Rectal smooth muscle tissue (tissue), 1 donor: ENCODE measurements at regions not wholly inside any gene's neighbourhood (a gene's known extent, or its start where the extent isn't known, plus 50 kb on each side); places are given as distances from the start of the nearest gene placed in this dataset.
"Not testable (repeated sequence)": the region's sequence is repeated elsewhere in the genome, so short reads cannot be mapped to it uniquely, and the experiment has no call there.

Experiments used
- H3K27ac ChIP-seq: one replicate; pipeline ENCODE4 v1.7.0; 2013; ENCODE audit warnings: low read depth, low read length, inconsistent platforms
- H3K27me3 ChIP-seq: one replicate; pipeline ENCODE4 v1.7.0; 2013; ENCODE audit warnings: low read length; ENCODE audit not compliant: control insufficient read depth, insufficient read depth
- H3K36me3 ChIP-seq: one replicate; pipeline ENCODE4 v1.7.0; 2013; ENCODE audit warnings: low read length; ENCODE audit not compliant: control insufficient read depth, insufficient read depth
- H3K4me1 ChIP-seq: one replicate; pipeline ENCODE4 v1.7.0; 2013; ENCODE audit warnings: low read length; ENCODE audit not compliant: control insufficient read depth, insufficient read depth
- H3K4me3 ChIP-seq: one replicate; pipeline ENCODE4 v1.7.0; 2013; ENCODE audit warnings: low read length
- H3K9ac ChIP-seq: one replicate; pipeline ENCODE4 v1.7.0; 2013; ENCODE audit warnings: low read length

DNA sequence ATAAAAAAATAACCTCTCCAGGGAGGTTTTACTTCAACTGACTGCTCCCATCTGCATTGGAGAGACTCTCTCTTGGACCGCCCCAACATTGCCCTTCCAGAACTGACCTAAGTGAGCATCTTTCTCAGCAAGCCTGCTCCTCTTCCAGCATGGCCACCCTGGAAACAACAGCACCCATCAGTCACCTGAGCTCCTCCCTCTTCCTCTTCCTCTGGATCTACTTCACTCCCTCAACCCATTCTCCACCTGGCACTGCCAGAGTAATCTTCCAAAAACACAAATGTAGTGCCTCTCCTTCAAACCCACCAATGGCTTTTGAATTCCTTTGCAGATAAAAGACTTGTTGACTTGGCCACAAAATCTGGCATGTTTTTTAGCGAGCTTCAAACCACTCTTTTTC, 128.8 kb upstream of the NR2F2 start:
- H3K9ac ChIP-seq: no peak overlapping the region
- H3K4me3 ChIP-seq: no peak overlapping the region
- H3K4me1 ChIP-seq: no peaks in the 10 kb centered on the region
- H3K27me3 ChIP-seq: no peaks in the 10 kb centered on the region
- H3K36me3 ChIP-seq: no peaks in the 10 kb centered on the region
- H3K27ac ChIP-seq: no peak overlapping the region

DNA sequence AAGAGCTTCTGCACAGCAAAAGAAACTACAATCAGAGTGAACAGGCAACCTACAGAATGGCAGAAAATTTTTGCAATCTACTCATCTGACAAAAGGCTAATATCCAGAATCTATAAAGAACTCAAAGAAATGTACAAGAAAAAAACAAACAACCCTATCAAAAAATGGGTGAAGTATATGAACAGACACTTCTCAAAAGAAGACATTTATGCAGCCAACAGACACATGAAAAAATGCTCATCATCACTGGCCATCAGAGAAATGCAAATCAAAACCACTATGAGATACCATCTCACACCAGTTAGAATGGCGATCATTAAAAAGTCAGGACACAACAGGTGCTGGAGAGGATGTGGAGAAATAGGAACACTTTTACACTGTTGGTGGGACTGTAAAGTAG, 124.9 kb upstream of the NR2F2 start:
- not testable (repeated sequence) for H3K36me3 ChIP-seq, H3K9ac ChIP-seq, H3K27ac ChIP-seq, H3K27me3 ChIP-seq, H3K4me3 ChIP-seq, H3K4me1 ChIP-seq

DNA sequence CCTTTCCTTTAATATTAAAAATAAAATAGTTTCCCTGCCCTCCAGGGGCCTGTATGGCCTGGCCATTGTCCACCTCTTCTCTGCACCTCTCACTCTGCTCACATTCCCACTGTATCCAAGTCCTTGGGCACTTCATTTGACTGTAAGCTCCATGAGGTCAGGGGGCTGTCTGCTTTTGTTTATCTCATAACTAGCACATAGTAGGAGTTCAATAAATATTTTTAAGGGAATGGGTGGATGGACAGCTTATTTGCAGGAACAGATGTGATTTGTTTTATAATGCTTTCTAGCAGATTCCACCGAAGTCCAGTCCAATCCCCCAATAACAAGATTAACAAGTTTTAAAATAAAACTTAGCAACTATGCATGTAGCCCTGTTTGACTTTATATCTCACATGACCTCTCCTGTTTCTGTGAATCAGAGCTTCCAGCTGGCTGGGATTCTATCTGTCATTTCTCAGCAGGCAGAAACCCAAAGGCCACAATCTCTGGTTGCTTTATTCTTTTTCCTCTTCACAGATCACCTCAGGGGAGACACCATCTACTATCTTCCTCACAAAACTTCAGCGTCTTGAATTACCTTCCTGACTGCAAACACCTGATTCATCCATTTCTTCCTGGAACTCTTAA, 123.0 kb upstream of the NR2F2 start:
- Histone ChIP-seq H3K9ac (no peak overlapping the region), H3K4me3 (no peak overlapping the region), H3K4me1 (no peaks in the 10 kb centered on the region), H3K27ac (no peak overlapping the region), H3K36me3 (no peaks in the 10 kb centered on the region), H3K27me3 (no peaks in the 10 kb centered on the region)

DNA sequence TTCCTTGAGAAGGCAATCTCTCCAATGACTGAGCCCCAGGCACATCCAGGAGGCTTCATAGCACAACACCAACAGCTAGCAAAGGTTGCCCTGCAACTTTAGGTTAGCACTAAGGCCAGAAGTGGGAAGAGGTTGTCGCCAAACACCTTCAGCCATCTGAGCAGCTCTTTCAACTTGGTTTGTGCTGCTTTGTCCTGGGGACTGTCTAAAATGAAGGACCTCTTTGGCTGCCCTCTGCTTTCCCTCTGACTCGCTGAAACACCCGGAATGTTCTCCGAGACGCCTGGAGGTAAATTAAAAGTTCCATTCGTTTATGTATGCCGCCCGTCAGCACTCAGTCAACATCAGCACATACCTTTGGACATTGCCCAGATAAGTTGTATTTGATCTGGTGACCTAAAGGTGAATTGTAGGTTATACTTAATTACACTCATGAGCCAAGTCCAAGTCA, 121.2 kb upstream of the NR2F2 start:
- H3K27me3 ChIP-seq: no peaks in the 10 kb centered on the region
- no peaks in the 10 kb centered on the region for H3K36me3 ChIP-seq
- H3K4me3 ChIP-seq: no peak overlapping the region
- H3K27ac ChIP-seq: no peak overlapping the region
- H3K4me1 ChIP-seq: no peaks in the 10 kb centered on the region
- H3K9ac ChIP-seq: no peak overlapping the region

DNA sequence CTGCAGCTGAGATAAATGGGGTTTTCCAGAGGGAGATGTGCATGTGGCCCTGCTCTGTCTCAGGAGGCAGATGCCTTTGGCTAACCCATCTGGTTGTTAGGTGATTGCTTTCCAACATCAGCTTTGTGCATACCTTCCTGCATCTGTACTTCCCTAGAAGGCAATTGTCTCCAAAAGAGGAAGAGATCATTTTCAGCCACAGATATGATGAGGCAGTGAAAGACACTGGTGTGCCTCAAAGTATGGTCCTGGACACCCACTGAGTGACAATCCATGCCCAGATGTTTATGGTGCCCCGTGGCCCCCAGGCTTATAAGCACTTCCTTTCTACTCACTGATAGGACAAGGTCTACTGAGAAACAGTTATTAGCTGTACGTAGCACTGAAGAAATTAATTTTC, 117.5 kb upstream of the NR2F2 start:
- Histone ChIP-seq H3K27ac (no peak overlapping the region), H3K9ac (no peak overlapping the region), H3K4me1 (no peaks in the 10 kb centered on the region), H3K27me3 (no peaks in the 10 kb centered on the region), H3K36me3 (no peaks in the 10 kb centered on the region), H3K4me3 (no peak overlapping the region)

DNA sequence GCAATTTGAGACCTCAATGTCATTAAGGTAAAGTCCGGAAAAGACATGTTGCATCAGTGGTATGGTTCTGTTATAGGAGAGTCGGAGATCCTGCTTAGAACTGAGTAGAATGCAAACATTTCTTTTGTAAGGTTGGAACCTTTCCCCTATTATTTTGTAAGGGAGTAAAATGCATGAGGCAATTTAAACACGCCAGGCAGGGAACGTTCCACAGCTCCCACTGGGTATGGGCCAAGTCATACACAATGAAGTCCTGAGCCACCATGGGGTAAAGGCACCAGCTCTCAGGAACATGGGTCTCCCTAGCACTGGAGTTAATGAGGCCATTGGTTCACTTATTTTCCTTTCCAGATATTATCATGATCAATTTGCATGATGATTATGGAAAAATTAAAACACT, 116.6 kb upstream of the NR2F2 start:
- H3K27ac ChIP-seq: no peak overlapping the region
- H3K4me1 ChIP-seq: no peaks in the 10 kb centered on the region
- no peak overlapping the region for H3K9ac ChIP-seq
- no peak overlapping the region for H3K4me3 ChIP-seq
- no peaks in the 10 kb centered on the region for H3K36me3 ChIP-seq
- no peaks in the 10 kb centered on the region for H3K27me3 ChIP-seq

DNA sequence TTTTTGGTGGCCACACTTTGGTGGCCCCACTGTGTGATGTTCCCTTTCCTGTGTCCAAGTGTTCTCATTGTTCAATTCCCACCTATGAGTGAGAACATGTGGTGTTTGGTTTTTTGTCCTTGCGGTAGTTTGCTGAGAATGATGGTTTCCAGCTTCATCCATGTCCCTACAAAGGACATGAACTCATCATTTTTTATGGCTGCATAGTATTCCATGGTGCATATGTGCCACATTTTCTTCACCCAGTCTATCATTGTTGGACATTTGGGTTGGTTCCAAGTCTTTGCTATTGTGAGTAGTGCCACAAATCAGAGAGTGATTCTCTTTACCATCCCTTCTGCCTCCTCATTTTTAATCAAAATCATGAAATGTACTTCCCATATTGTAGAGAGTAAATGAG, 114.0 kb upstream of the NR2F2 start:
- H3K9ac ChIP-seq, H3K27ac ChIP-seq, H3K36me3 ChIP-seq, H3K4me1 ChIP-seq, H3K4me3 ChIP-seq, H3K27me3 ChIP-seq: not testable (repeated sequence)

DNA sequence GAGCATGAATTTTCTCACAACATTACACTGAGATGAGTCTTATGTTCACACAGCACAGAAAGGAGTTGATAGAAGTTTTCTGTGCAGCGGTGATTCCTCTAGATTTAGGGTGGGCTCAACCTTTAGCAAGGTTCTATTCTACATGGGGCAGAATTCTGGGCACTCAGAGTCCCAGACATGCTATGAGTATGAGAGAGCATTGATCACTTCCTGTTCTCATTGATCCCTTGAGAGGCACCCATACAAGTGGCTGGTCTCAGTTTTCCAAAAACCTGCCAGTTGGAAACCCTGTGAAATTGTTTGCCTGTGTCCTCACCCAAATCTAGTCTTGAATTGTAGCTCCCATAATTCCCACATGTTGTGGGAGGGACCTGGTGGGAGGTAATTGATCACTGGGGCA, 112.5 kb upstream of the NR2F2 start:
- H3K9ac ChIP-seq: no peak overlapping the region
- no peaks in the 10 kb centered on the region for H3K36me3 ChIP-seq
- H3K4me1 ChIP-seq: no peaks in the 10 kb centered on the region
- H3K27ac ChIP-seq: no peak overlapping the region
- no peaks in the 10 kb centered on the region for H3K27me3 ChIP-seq
- H3K4me3 ChIP-seq: no peak overlapping the region

DNA sequence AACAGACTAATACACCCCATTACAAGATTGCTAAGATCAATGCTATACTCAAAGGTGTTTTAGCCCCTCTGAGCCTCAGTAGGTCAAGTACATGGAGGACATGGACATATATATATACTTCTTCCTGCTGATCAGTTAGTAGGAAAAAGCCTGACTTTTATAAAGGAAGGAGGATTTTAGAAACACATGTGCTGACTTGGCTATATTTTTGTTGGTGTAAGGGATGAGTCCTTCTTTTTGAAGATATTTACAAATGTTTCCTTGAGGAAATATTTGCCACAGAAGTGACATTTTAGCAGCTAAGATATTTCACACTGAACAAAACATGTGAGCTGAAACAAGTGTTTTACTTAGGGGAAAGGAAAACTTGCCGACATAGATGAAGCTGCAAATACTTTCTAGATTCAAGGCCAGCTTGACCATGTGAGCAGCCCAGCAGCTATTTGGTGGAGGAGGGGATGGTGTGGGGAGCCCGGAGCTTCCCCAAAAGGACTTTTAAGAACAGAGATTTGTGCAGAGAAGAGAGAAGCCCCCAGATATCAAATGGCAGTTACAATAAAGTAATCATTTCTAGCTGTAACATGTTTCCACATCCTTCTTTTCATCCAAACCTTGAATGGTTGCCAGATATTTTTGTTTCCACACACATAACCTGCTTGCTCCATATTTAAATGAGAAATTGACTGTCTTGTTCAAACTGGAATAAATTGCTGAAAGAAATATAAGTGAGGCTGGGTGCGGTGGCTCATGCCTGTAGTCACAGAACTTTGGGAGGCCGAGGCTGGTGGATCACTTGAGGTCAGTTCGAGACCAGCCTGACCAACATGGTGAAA, 111.7 kb upstream of the NR2F2 start:
- no peaks in the 10 kb centered on the region for H3K36me3 ChIP-seq
- no peak overlapping the region for H3K27ac ChIP-seq
- H3K4me1 ChIP-seq: no peaks in the 10 kb centered on the region
- H3K4me3 ChIP-seq: no peak overlapping the region
- no peaks in the 10 kb centered on the region for H3K27me3 ChIP-seq
- H3K9ac ChIP-seq: no peak overlapping the region

DNA sequence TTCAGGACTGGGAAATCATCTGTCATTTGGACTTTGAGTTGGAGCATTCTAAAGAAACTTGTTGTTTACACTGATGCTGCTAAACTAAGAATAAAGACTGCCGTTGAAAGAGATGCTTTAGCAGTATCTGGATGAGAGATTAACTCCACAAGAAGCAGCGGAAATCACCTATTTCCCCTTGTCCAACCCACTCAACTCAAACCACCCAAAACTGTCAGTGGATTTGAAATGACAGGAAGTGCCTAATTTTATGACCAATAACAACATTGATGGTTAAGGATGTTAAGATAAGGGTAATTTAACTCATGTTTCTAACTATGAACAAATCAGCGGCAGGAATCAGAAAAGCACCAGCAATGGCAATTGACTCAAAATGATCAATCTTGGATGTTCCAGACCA, 110.8 kb upstream of the NR2F2 start:
- H3K9ac ChIP-seq: no peak overlapping the region
- H3K27ac ChIP-seq: no peak overlapping the region
- H3K36me3 ChIP-seq: no peaks in the 10 kb centered on the region
- H3K4me1 ChIP-seq: no peaks in the 10 kb centered on the region
- no peak overlapping the region for H3K4me3 ChIP-seq
- no peaks in the 10 kb centered on the region for H3K27me3 ChIP-seq

DNA sequence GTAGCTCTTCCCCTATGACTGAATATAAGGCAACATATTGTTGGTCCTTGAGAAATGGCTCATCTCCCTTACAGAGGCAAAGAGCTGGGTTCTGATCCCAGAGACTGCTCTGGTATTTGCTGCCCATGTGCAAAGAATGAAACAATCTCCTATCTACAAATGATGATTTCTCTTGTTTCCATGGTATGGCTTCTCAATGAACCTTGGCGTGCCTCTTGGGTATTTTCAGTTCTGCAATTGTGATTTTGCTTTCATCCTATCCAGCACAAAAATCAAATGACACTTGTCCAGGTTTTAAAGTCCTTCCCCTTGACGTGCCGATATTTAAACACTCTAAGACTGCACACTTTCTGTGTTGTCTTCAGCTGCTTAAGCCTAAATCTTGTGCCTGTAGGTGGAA, 109.8 kb upstream of the NR2F2 start:
- no peaks in the 10 kb centered on the region for H3K36me3 ChIP-seq
- no peak overlapping the region for H3K27ac ChIP-seq

DNA sequence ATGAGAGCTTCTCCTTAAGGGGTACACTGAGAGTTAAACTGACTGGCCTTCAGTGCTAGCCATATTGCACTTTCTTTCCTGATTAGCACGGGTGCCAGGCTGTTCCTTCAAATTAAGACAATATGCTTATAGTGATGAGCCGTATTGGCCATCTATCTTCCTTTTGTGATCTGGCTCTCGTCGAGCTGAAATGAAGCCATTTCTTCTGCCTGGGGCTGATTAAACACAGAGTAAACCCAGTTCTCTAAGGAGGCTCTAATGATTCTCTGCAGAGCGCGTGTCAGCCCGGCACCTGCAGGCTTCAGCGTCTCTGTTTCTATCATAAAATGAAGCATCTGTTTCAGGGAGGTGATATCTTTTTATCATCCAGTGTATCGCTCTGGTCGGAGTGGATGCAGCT, 107.5 kb upstream of the NR2F2 start:
- Histone ChIP-seq H3K36me3 (no peaks in the 10 kb centered on the region), H3K27me3 (no peaks in the 10 kb centered on the region), H3K27ac (no peak overlapping the region), H3K9ac (no peak overlapping the region), H3K4me3 (no peak overlapping the region), H3K4me1 (no peaks in the 10 kb centered on the region)

More for the DNA sequence above, 109.8 kb upstream of the NR2F2 start:
- no peak overlapping the region for H3K4me3 ChIP-seq
- H3K4me1 ChIP-seq: no peaks in the 10 kb centered on the region
- no peaks in the 10 kb centered on the region for H3K27me3 ChIP-seq
- H3K9ac ChIP-seq: no peak overlapping the region

DNA sequence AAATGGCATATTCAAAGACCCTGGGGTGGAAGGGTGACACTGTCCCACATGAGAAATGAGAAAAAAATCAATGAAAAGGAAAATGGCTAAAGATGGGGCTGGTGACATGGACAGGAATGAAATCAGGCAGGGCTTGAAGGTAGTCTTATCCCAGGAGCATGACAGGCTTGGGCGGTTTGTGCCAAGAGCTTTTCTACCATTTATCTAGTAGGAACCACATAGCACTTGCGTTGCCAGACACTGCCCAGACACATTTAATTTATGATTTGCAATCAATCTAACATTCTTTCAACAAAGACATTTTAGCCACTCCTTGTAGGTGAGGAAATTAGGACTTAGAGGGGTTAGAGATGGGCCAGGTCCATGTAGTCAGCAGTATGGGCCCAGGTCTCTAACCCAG, 106.6 kb upstream of the NR2F2 start:
- H3K27me3 ChIP-seq: no peaks in the 10 kb centered on the region
- no peaks in the 10 kb centered on the region for H3K4me1 ChIP-seq
- H3K4me3 ChIP-seq: no peak overlapping the region
- H3K36me3 ChIP-seq: no peaks in the 10 kb centered on the region
- H3K9ac ChIP-seq: no peak overlapping the region
- H3K27ac ChIP-seq: no peak overlapping the region
